Endothelial cell of umbilical vein (primary cell): ENCODE measurements at regions not wholly inside any gene's neighbourhood (a gene's known extent, or its start where the extent isn't known, plus 50 kb on each side); places are given as distances from the start of the nearest gene placed in this dataset.

ENCODE experiments used
- BruUV-seq: library from RNA; stranded (reverse); fragments of 400-500 nt; replicated peaks from 2 replicates; lab custom pipeline; 2021; lab: Mats Ljungman, UMichigan
- CTCF ChIA-PET: fragments of 300-600, 350-600 bp; sonication (Branson Sonifier 250); formaldehyde crosslinking; loops from one replicate; lab custom pipeline; 2021; ENCODE audit warnings: antibody characterized with exemption, inconsistent platforms; lab: Charles Lee
- POLR2A ChIA-PET: fragments of 300-600, 350-600 bp; sonication (Branson Sonifier 250); formaldehyde crosslinking; loops from one replicate; lab custom pipeline; 2021; ENCODE audit warnings: antibody characterized with exemption, inconsistent platforms; lab: Charles Lee
- DNase-seq: peaks from one replicate; pipeline ENCODE4 v3.0.0-alpha.2; 2011; ENCODE audit warnings: low read depth, low spot score
- FAIRE-seq: peaks from 2 replicates; lab custom pipeline; 2011; peaks lifted over from hg19 to GRCh38; lab: Jason Lieb, UNC
- H2AFZ ChIP-seq: 2 replicates; pipeline ENCODE4 v1.6.0; 2012; ENCODE audit warnings: low read depth, low read length, control low read depth, inconsistent platforms
- H3K27ac ChIP-seq: 2 replicates; pipeline ENCODE4 v1.5.1; 2011; ENCODE audit warnings: low read depth, mild to moderate bottlenecking, control low read depth, low read length, moderate library complexity; ENCODE audit not compliant: insufficient read depth
- H3K27me3 ChIP-seq, 2 experiments: 2 replicates each; pipeline versions ENCODE4 v1.6.0 to v1.6.1; 2011; ENCODE audit warnings: low read length in 2 of 2, mixed read lengths in 1 of 2; ENCODE audit not compliant: control insufficient read depth in 2 of 2, insufficient read depth in 2 of 2
- H3K36me3 ChIP-seq, 2 experiments: 2 replicates in 1 of 2; 3 replicates in 1 of 2; pipeline ENCODE4 v1.5.1; 2011; ENCODE audit warnings: low read length in 2 of 2, mild to moderate bottlenecking in 1 of 2, moderate library complexity in 1 of 2; ENCODE audit not compliant: control insufficient read depth in 2 of 2, insufficient read depth in 2 of 2; ENCODE audit errors: extremely low read depth in 1 of 2
- H3K4me1 ChIP-seq: 3 replicates; pipeline ENCODE4 v1.5.1; 2011; ENCODE audit warnings: mild to moderate bottlenecking, low read length; ENCODE audit not compliant: control insufficient read depth, insufficient read depth; ENCODE audit errors: extremely low read depth
- H3K4me2 ChIP-seq: 2 replicates; pipeline ENCODE4 v1.6.1; 2011; ENCODE audit warnings: low read length, control low read depth, mixed read lengths; ENCODE audit not compliant: insufficient read depth
- H3K4me3 ChIP-seq, 3 experiments: fragments of 200-600 bp in 1 of 3; sonication (generic), shearing (Covaris generic) in 1 of 3; replicated peaks in 1 of 3; 2 replicates each; pipeline ENCODE4 v1.5.1; 2011 to 2016; ENCODE audit warnings: control low read depth in 3 of 3, low read length in 3 of 3, mild to moderate bottlenecking in 2 of 3, inconsistent platforms in 1 of 3, low read depth in 1 of 3, moderate library complexity in 1 of 3; ENCODE audit not compliant: insufficient read depth in 1 of 3
- H3K79me2 ChIP-seq: 2 replicates; pipeline ENCODE4 v1.6.0; 2012; ENCODE audit warnings: low read length, inconsistent platforms; ENCODE audit not compliant: control insufficient read depth, insufficient read depth
- H3K9ac ChIP-seq: replicated peaks from 2 replicates; pipeline ENCODE3; 2011; ENCODE audit warnings: low read length, control low read depth; ENCODE audit not compliant: insufficient read depth; ENCODE audit errors: extremely low read depth
- H3K9me1 ChIP-seq: replicated peaks from 3 replicates; pipeline ENCODE4 v1.6.0; 2011; ENCODE audit warnings: mild to moderate bottlenecking, low read length; ENCODE audit not compliant: control insufficient read depth, insufficient read depth; ENCODE audit errors: extremely low read depth
- H3K9me3 ChIP-seq: replicated peaks from 2 replicates; pipeline ENCODE4 v1.5.1; 2012; ENCODE audit warnings: low read length, inconsistent platforms; ENCODE audit not compliant: control insufficient read depth, insufficient read depth
- H4K20me1 ChIP-seq: replicated peaks from 2 replicates; pipeline ENCODE3; 2011; ENCODE audit warnings: mild to moderate bottlenecking, low read length; ENCODE audit not compliant: control insufficient read depth, insufficient read depth; ENCODE audit errors: extremely low read depth
- CTCF ChIP-seq, 2 donors: IDR thresholded peaks; 1 replicate in 1 of 2; 2 replicates in 1 of 2; pipeline ENCODE4 v1.5.1; 2011; ENCODE audit warnings: low read length in 2 of 2, mild to moderate bottlenecking in 2 of 2, moderate library complexity in 2 of 2, control low read depth in 1 of 2, inconsistent platforms in 1 of 2, low read depth in 1 of 2; ENCODE audit not compliant: insufficient read depth in 1 of 2; ENCODE audit errors: extremely low read depth in 1 of 2
- EZH2 ChIP-seq: IDR thresholded peaks from 2 replicates; pipeline ENCODE4 v1.6.1; 2012; ENCODE audit warnings: borderline replicate concordance, low read depth, mild to moderate bottlenecking, moderate library complexity, low read length, inconsistent platforms; ENCODE audit not compliant: severe bottlenecking
- FOS ChIP-seq: IDR thresholded peaks from 2 replicates; pipeline ENCODE4 v1.6.1; 2011; ENCODE audit warnings: mild to moderate bottlenecking, low read length, moderate library complexity, borderline replicate concordance; ENCODE audit not compliant: insufficient read depth
- GATA2 ChIP-seq: IDR thresholded peaks from 2 replicates; pipeline ENCODE4 v1.7.0; 2011; ENCODE audit warnings: low read depth, mild to moderate bottlenecking, moderate library complexity, mixed read lengths, low read length; ENCODE audit not compliant: insufficient read length, insufficient read depth
- JUN ChIP-seq: IDR thresholded peaks from 2 replicates; pipeline ENCODE4 v1.6.1; 2011; ENCODE audit warnings: borderline replicate concordance, low read depth; ENCODE audit not compliant: insufficient read length, insufficient read depth
- MAX ChIP-seq: IDR thresholded peaks from 2 replicates; pipeline ENCODE4 v1.6.1; 2011; ENCODE audit not compliant: insufficient read depth, insufficient read length
- MYC ChIP-seq: IDR thresholded peaks from one replicate; pipeline ENCODE4 v1.6.1; 2011; ENCODE audit warnings: mild to moderate bottlenecking, low read depth, low read length
- POLR2A ChIP-seq: IDR thresholded peaks from 2 replicates; pipeline ENCODE4 v1.6.1; 2012; ENCODE audit warnings: low read depth, mild to moderate bottlenecking, control low read depth, low read length
- POLR2AphosphoS5 ChIP-seq: IDR thresholded peaks from 2 replicates; pipeline ENCODE4 v1.6.1; 2012; ENCODE audit warnings: low read depth, mild to moderate bottlenecking, control low read depth, low read length, moderate library complexity; ENCODE audit not compliant: insufficient read depth
- dilution Hi-C: fragments of 300-500 bp; cut with MboI; formaldehyde crosslinking; loops from one replicate; pipeline ENCODE4 v1.15.0; 2019; ENCODE audit warnings: low sequenced_read_pairs; ENCODE audit not compliant: extremely low pct_ligation_motif_present
- intact Hi-C: fragments of 100-400 bp; cut with micrococcal nuclease; formaldehyde crosslinking; loops from one replicate; pipeline ENCODE4 v1.10.0; 2022

GRCh38 chr1:199010492-199010891 is 371.7 kb downstream of the PTPRC start:
- Histone ChIP-seq H3K27ac (no peak overlapping the region), H3K9me3 (no peaks in the 10 kb centered on the region), H4K20me1 (no peaks in the 10 kb centered on the region), H2AFZ (peak overlapping the region; percentile 3), H3K4me2 (no peak overlapping the region), H3K4me3 (no peak overlapping the region), H3K9me1 (no peaks in the 10 kb centered on the region), H3K4me1 (no peaks in the 10 kb centered on the region), H3K79me2 (no peaks in the 10 kb centered on the region), H3K9ac (no peak overlapping the region), H3K27me3 (no peaks in the 10 kb centered on the region), H3K36me3 (no peaks in the 10 kb centered on the region)
- no TSS peak for BruUV-seq
- FAIRE-seq (no peak), DNase-seq (no peak)
- CTCF ChIA-PET = interaction anchor here (1.4 kb wide), 1 partner anchor 11 kb away, joined by 6 read pairs; no protein-coding TSS in a partner anchor
- dilution Hi-C loops = no loop called here
- intact Hi-C loops = no loop called here
- POLR2A ChIA-PET = no interaction called here
- TF ChIP-seq JUN (no peak), EZH2 (no peak), CTCF (IDR thresholded peaks at IDR 0.05; ENCODE audit: extremely low read depth in 1 of 2, insufficient read depth in 1 of 2, low read depth in 1 of 2, low read length in 2 of 2) (no peak), POLR2AphosphoS5 (no peak), POLR2A (no peak), FOS (no peak)

- DNase-seq (no peak), FAIRE-seq (no peak)
- Histone ChIP-seq H4K20me1 (no peaks in the 10 kb centered on the region), H3K4me2 (no peak overlapping the region), H3K79me2 (no peaks in the 10 kb centered on the region), H3K27me3 (no peaks in the 10 kb centered on the region), H3K9me3 (no peaks in the 10 kb centered on the region), H3K9ac (no peak overlapping the region), H3K36me3 (no peaks in the 10 kb centered on the region), H3K4me3 (no peak overlapping the region), H3K9me1 (no peaks in the 10 kb centered on the region), H2AFZ (no peak overlapping the region), H3K27ac (no peak overlapping the region), H3K4me1 (no peaks in the 10 kb centered on the region)
- TF ChIP-seq FOS (no peak), JUN (no peak), POLR2A (no peak), POLR2AphosphoS5 (no peak), GATA2 (no peak), MAX (no peak), EZH2 (no peak), CTCF (IDR thresholded peaks at IDR 0.05; ENCODE audit: extremely low read depth in 1 of 2, insufficient read depth in 1 of 2, low read depth in 1 of 2, low read length in 2 of 2) (no peak), MYC (no peak)
- dilution Hi-C loops (no loop called here), intact Hi-C loops (no loop called here)
- CTCF ChIA-PET = no interaction called here
- BruUV-seq = no TSS peak
- POLR2A ChIA-PET = no interaction called here
These were observed 372.1 kb downstream of the PTPRC start for GRCh38 chr1:199010933-199011332.
